H1 (cell line): ENCODE measurements at regions not wholly inside any gene's neighbourhood (a gene's known extent, or its start where the extent isn't known, plus 50 kb on each side); places are given as distances from the start of the nearest gene placed in this dataset.

Experiments used
- CTCF ChIA-PET: fragments of 300-600 bp; sonication (Branson Sonifier 250); formaldehyde crosslinking; loops from one replicate; lab custom pipeline; 2021; ENCODE audit not compliant: partially characterized antibody; lab: Charles Lee
- POLR2A ChIA-PET: fragments of 300-600 bp; sonication (Branson Sonifier 250); formaldehyde crosslinking; loops from one replicate; lab custom pipeline; 2021; ENCODE audit warnings: inconsistent platforms; ENCODE audit not compliant: partially characterized antibody; lab: Charles Lee
- DNase-seq, 2 experiments: peaks; one replicate each; pipeline versions ENCODE4 v3.0.0 to v3.0.0-alpha.2; 2010 to 2022; ENCODE audit warnings: low spot score in 2 of 2, low read depth in 1 of 2, mixed read lengths in 1 of 2
- FAIRE-seq: peaks from 2 replicates; lab custom pipeline; 2011; peaks lifted over from hg19 to GRCh38; lab: Jason Lieb, UNC
- H2AFZ ChIP-seq: 2 replicates; pipeline ENCODE4 v1.8.1; 2012; ENCODE audit warnings: low read length, inconsistent platforms
- H2AK5ac ChIP-seq: 2 replicates; pipeline ENCODE4 v1.6.1; 2013; ENCODE audit warnings: low read depth, low read length
- H2BK120ac ChIP-seq: replicated peaks from 2 replicates; pipeline ENCODE3; 2013; ENCODE audit warnings: low read depth, low read length, inconsistent platforms
- H2BK12ac ChIP-seq: 2 replicates; pipeline ENCODE4 v1.6.1; 2013; ENCODE audit warnings: low read depth, low read length
- H2BK15ac ChIP-seq: 2 replicates; pipeline ENCODE4 v1.6.1; 2013; ENCODE audit warnings: low read length
- H2BK20ac ChIP-seq: 2 replicates; pipeline ENCODE4 v1.6.1; 2013; ENCODE audit warnings: low read length
- H2BK5ac ChIP-seq: 2 replicates; pipeline ENCODE4 v1.6.1; 2013; ENCODE audit warnings: low read depth, low read length
- H3K14ac ChIP-seq: 2 replicates; pipeline ENCODE4 v1.6.1; 2013; ENCODE audit warnings: inconsistent platforms; ENCODE audit not compliant: insufficient read length
- H3K18ac ChIP-seq: 2 replicates; pipeline ENCODE4 v1.6.1; 2013; ENCODE audit warnings: low read length; ENCODE audit errors: extremely low read depth
- H3K23ac ChIP-seq: 2 replicates; pipeline ENCODE4 v1.6.1; 2013; ENCODE audit warnings: inconsistent platforms; ENCODE audit not compliant: insufficient read length
- H3K23me2 ChIP-seq: 2 replicates; pipeline ENCODE4 v1.6.1; 2013; ENCODE audit warnings: low read depth, low read length
- H3K27ac ChIP-seq: 2 replicates; pipeline ENCODE4 v1.6.1; 2011; ENCODE audit warnings: low read depth, low read length, inconsistent platforms
- H3K27me3 ChIP-seq, 4 experiments: replicated peaks in 1 of 4; 1 replicate in 1 of 4; 2 replicates in 3 of 4; pipeline versions ENCODE4 v1.6.1 to v1.8.1; 2011 to 2013; ENCODE audit warnings: low read length in 3 of 4, mild to moderate bottlenecking in 3 of 4, inconsistent platforms in 2 of 4, mixed read lengths in 2 of 4, moderate library complexity in 1 of 4; ENCODE audit not compliant: control insufficient read depth in 3 of 4, insufficient read depth in 3 of 4; ENCODE audit errors: extremely low read depth in 1 of 4
- H3K36me3 ChIP-seq, 4 experiments: 2 replicates each; pipeline versions ENCODE4 v1.6.1 to v1.8.1; 2011 to 2013; ENCODE audit warnings: mild to moderate bottlenecking in 4 of 4, low read length in 3 of 4, moderate library complexity in 2 of 4, control low read depth in 1 of 4, inconsistent platforms in 1 of 4; ENCODE audit not compliant: insufficient read depth in 4 of 4, control insufficient read depth in 2 of 4
- H3K4ac ChIP-seq: replicated peaks from 2 replicates; pipeline ENCODE3; 2013; ENCODE audit warnings: low read length, low read depth, mixed read lengths, inconsistent platforms; ENCODE audit not compliant: insufficient read length
- H3K4me1 ChIP-seq, 4 experiments: replicated peaks in 1 of 4; 1 replicate in 1 of 4; 2 replicates in 3 of 4; pipeline versions ENCODE4 v1.6.1 to v1.8.1; 2011 to 2013; ENCODE audit warnings: low read length in 3 of 4, inconsistent platforms in 2 of 4, mixed read lengths in 1 of 4; ENCODE audit not compliant: insufficient read depth in 4 of 4, control insufficient read depth in 3 of 4
- H3K4me2 ChIP-seq, 2 experiments: 2 replicates each; pipeline versions ENCODE4 v1.6.1 to v1.8.1; 2011 to 2013; ENCODE audit warnings: low read depth in 2 of 2, low read length in 2 of 2, control low read depth in 1 of 2, inconsistent platforms in 1 of 2, mild to moderate bottlenecking in 1 of 2; ENCODE audit not compliant: insufficient read depth in 1 of 2
- H3K4me3 ChIP-seq, 4 experiments: fragments of 200-600, 300-600 bp in 1 of 4; sonication (generic), shearing (Covaris generic), sonication (Bioruptor Twin) in 1 of 4; 2 replicates each; pipeline versions ENCODE4 v1.5.1 to v1.8.1; 2011 to 2016; ENCODE audit warnings: low read length in 4 of 4, low read depth in 3 of 4, control low read depth in 2 of 4, inconsistent platforms in 2 of 4, mild to moderate bottlenecking in 2 of 4, mixed read lengths in 1 of 4, moderate library complexity in 1 of 4; ENCODE audit not compliant: insufficient read depth in 2 of 4; ENCODE audit errors: extremely low read depth in 1 of 4
- H3K56ac ChIP-seq: replicated peaks from 2 replicates; pipeline ENCODE3; 2013; ENCODE audit warnings: low read depth, mild to moderate bottlenecking, mixed read lengths, low read length, inconsistent platforms; ENCODE audit not compliant: insufficient read length
- H3K79me1 ChIP-seq: 2 replicates; pipeline ENCODE4 v1.6.1; 2013; ENCODE audit warnings: low read depth, low read length, control low read depth
- H3K79me2 ChIP-seq, 2 experiments: 2 replicates each; pipeline versions ENCODE4 v1.6.1 to v1.8.1; 2012 to 2013; ENCODE audit warnings: low read length in 2 of 2, mild to moderate bottlenecking in 2 of 2, inconsistent platforms in 1 of 2; ENCODE audit not compliant: insufficient read depth in 2 of 2, control insufficient read depth in 1 of 2
- H3K9ac ChIP-seq, 4 experiments: replicated peaks in 1 of 4; 1 replicate in 1 of 4; 2 replicates in 3 of 4; pipeline versions ENCODE4 v1.6.1 to v1.8.1; 2011 to 2013; ENCODE audit warnings: low read depth in 3 of 4, low read length in 3 of 4, control low read depth in 2 of 4, mild to moderate bottlenecking in 2 of 4, moderate library complexity in 2 of 4, inconsistent platforms in 1 of 4; ENCODE audit errors: extremely low read depth in 1 of 4
- H3K9me3 ChIP-seq, 2 experiments: 2 replicates each; pipeline versions ENCODE4 v1.6.1 to v1.8.1; 2012 to 2013; ENCODE audit warnings: mild to moderate bottlenecking in 2 of 2, moderate library complexity in 2 of 2, control low read depth in 1 of 2, inconsistent platforms in 1 of 2, low read depth in 1 of 2, low read length in 1 of 2, mixed read lengths in 1 of 2; ENCODE audit not compliant: insufficient read depth in 2 of 2
- H4K20me1 ChIP-seq, 2 experiments: replicated peaks in 1 of 2; 2 replicates each; pipeline versions ENCODE3 to v1.8.1; 2011 to 2013; ENCODE audit warnings: inconsistent platforms in 2 of 2, low read length in 2 of 2, mild to moderate bottlenecking in 1 of 2; ENCODE audit not compliant: insufficient read depth in 2 of 2, control insufficient read depth in 1 of 2
- H4K5ac ChIP-seq: 2 replicates; pipeline ENCODE4 v1.6.1; 2013; ENCODE audit warnings: low read length, low read depth, mixed read lengths, inconsistent platforms; ENCODE audit not compliant: insufficient read length
- H4K8ac ChIP-seq: 2 replicates; pipeline ENCODE4 v1.8.0; 2013; ENCODE audit warnings: mild to moderate bottlenecking, moderate library complexity, low read length, inconsistent platforms; ENCODE audit not compliant: insufficient read depth; ENCODE audit errors: extremely low read depth
- H4K91ac ChIP-seq: replicated peaks from 2 replicates; pipeline ENCODE3; 2013; ENCODE audit warnings: low read length, mixed read lengths, inconsistent platforms; ENCODE audit not compliant: insufficient read length
- BACH1 ChIP-seq: IDR thresholded peaks from 2 replicates; pipeline ENCODE4 v1.6.1; 2012; ENCODE audit warnings: low read length, improper control_type of control experiment
- E2F6 ChIP-seq: IDR thresholded peaks from 2 replicates; pipeline ENCODE4 v1.6.1; 2012; ENCODE audit warnings: inconsistent platforms
- JUND ChIP-seq: IDR thresholded peaks from 2 replicates; pipeline ENCODE4 v1.6.1; 2011; ENCODE audit warnings: mild to moderate bottlenecking, improper control_type of control experiment, low read length
- KDM4A ChIP-seq: IDR thresholded peaks from one replicate; pipeline ENCODE4 v1.7.1; 2012; ENCODE audit warnings: low read depth, mild to moderate bottlenecking, moderate library complexity, low read length, inconsistent platforms; ENCODE audit not compliant: severe bottlenecking
- MAX ChIP-seq: IDR thresholded peaks from 2 replicates; pipeline ENCODE4 v1.6.1; 2012; ENCODE audit warnings: inconsistent platforms
- NANOG ChIP-seq: IDR thresholded peaks from 2 replicates; pipeline ENCODE4 v1.6.1; 2011; ENCODE audit warnings: low read length, low read depth, mild to moderate bottlenecking, inconsistent platforms; ENCODE audit not compliant: insufficient read depth, poor library complexity, severe bottlenecking
- RAD21 ChIP-seq, 2 experiments: IDR thresholded peaks in 1 of 2; conservative IDR thresholded peaks in 1 of 2; 2 replicates each; pipeline ENCODE4 v1.6.1; 2011; ENCODE audit warnings: low read depth in 2 of 2, low read length in 2 of 2, improper control_type of control experiment in 1 of 2, inconsistent platforms in 1 of 2, mild to moderate bottlenecking in 1 of 2, moderate library complexity in 1 of 2
- TAF7 ChIP-seq: optimal IDR thresholded peaks from 2 replicates; pipeline ENCODE3; 2011; ENCODE audit warnings: low read depth, mild to moderate bottlenecking, inconsistent platforms, low read length, moderate library complexity, borderline replicate concordance
- TCF12 ChIP-seq: IDR thresholded peaks from 2 replicates; pipeline ENCODE4 v1.6.1; 2011; ENCODE audit warnings: low read depth, mild to moderate bottlenecking, low read length
- TEAD4 ChIP-seq: IDR thresholded peaks from 2 replicates; pipeline ENCODE4 v1.6.1; 2012; ENCODE audit warnings: low read depth, low read length, inconsistent platforms, mixed read lengths
- WGBS, 2 experiments: shearing (Covaris generic) in 1 of 2; methylation state at CpG; one replicate each; pipeline versions ENCODE4 v1.1.6 to v1.1.7; 2013 to 2015; ENCODE audit warnings: low lambda C conversion rate in 2 of 2, mixed read lengths in 2 of 2, inconsistent platforms in 1 of 2, low coverage in 1 of 2, missing lambda C conversion rate in 1 of 2; ENCODE audit not compliant: insufficient replicate concordance in 2 of 2, insufficient coverage in 1 of 2, insufficient read length in 1 of 2; ENCODE audit errors: extremely low coverage in 1 of 2, missing lambda C conversion rate in 1 of 2; 5-methylcytosine and 5-hydroxymethylcytosine counted together

- H2BK120ac ChIP-seq = no peak overlapping the region
- H4K20me1 ChIP-seq = no peaks in the 10 kb centered on the region
- DNase-seq (no peak), FAIRE-seq (no peak)
- ChIA-PET POLR2A (interaction anchor here (0.6 kb wide), 1 partner anchor 1349 kb away, joined by 3 read pairs; no protein-coding TSS in a partner anchor), CTCF (no interaction called here)
- no peak overlapping the region for H2BK20ac ChIP-seq
- no peak overlapping the region for H3K9ac ChIP-seq
- no peak overlapping the region for H3K14ac ChIP-seq
- H3K27ac ChIP-seq = no peak overlapping the region
- no peak overlapping the region for H2BK12ac ChIP-seq
- no peaks in the 10 kb centered on the region for H3K9me3 ChIP-seq
- H3K4ac ChIP-seq = no peak overlapping the region
- no peak overlapping the region for H4K91ac ChIP-seq
- no peak overlapping the region for H2BK5ac ChIP-seq
- no peak overlapping the region for H3K56ac ChIP-seq
- no peak overlapping the region for H3K23ac ChIP-seq
- H3K27me3 ChIP-seq = no peaks in the 10 kb centered on the region
- H3K18ac ChIP-seq = no peak overlapping the region
- no peak overlapping the region for H2BK15ac ChIP-seq
- H3K36me3 ChIP-seq = no peaks in the 10 kb centered on the region
- 75% methylated on average over 4 of the region's 4 CpGs; no CpG with 5 or more reads in 1 of the 2 experiments for WGBS, 2 experiments
- no peak overlapping the region for H2AK5ac ChIP-seq
- no peak overlapping the region for H2AFZ ChIP-seq
- no peak overlapping the region for H4K8ac ChIP-seq
- H3K4me3 ChIP-seq = no peak overlapping the region
- no peak overlapping the region for H3K4me2 ChIP-seq
- no peaks in the 10 kb centered on the region for H3K4me1 ChIP-seq
- H3K79me2 ChIP-seq = no peaks in the 10 kb centered on the region
- no peaks in the 10 kb centered on the region for H3K23me2 ChIP-seq
- H3K79me1 ChIP-seq = no peaks in the 10 kb centered on the region
- no peak overlapping the region for H4K5ac ChIP-seq
- TF ChIP-seq KDM4A (no peak), E2F6 (no peak), JUND (no peak), RAD21 (IDR thresholded peaks at IDR 0.05 in 1 of 2, conservative IDR thresholded peaks at IDR 0.05 in 1 of 2; ENCODE audit: low read depth in 2 of 2, low read length in 2 of 2) (no peak), NANOG (no peak), TCF12 (no peak), TAF7 (no peak), MAX (no peak), TEAD4 (no peak), BACH1 (no peak)
Measured at GRCh38 chr12:75587340-75588106, 76.1 kb upstream of the KRR1 start.
